ENCODE measurements at regions not wholly inside any gene's neighbourhood (a gene's known extent, or its start where the extent isn't known, plus 50 kb on each side); places are given as distances from the start of the nearest gene placed in this dataset.

- TF ChIP-seq, protein P1, sequence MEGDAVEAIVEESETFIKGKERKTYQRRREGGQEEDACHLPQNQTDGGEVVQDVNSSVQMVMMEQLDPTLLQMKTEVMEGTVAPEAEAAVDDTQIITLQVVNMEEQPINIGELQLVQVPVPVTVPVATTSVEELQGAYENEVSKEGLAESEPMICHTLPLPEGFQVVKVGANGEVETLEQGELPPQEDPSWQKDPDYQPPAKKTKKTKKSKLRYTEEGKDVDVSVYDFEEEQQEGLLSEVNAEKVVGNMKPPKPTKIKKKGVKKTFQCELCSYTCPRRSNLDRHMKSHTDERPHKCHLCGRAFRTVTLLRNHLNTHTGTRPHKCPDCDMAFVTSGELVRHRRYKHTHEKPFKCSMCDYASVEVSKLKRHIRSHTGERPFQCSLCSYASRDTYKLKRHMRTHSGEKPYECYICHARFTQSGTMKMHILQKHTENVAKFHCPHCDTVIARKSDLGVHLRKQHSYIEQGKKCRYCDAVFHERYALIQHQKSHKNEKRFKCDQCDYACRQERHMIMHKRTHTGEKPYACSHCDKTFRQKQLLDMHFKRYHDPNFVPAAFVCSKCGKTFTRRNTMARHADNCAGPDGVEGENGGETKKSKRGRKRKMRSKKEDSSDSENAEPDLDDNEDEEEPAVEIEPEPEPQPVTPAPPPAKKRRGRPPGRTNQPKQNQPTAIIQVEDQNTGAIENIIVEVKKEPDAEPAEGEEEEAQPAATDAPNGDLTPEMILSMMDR (IDR thresholded peaks at IDR 0.05; ENCODE audit: low read depth, low read length) = no peak
- no peaks in the 10 kb centered on the region for H3K4me1 ChIP-seq (ENCODE audit: low read depth)
- H3K27me3 ChIP-seq = no peaks in the 10 kb centered on the region
- no peak for DNase-seq (ENCODE audit: low read depth in 1 of 2, low spot score in 1 of 2)
- no peaks in the 10 kb centered on the region for H3K36me3 ChIP-seq
- H3K27ac ChIP-seq = no peak overlapping the region
- H3K4me3 ChIP-seq = no peak overlapping the region
- no peaks in the 10 kb centered on the region for H3K9me3 ChIP-seq (ENCODE audit: low read depth)
Observed at GRCh38 chr21:16504281-16504680, 774.5 kb downstream of the USP25 start.

GRCh38 chr21:16504766-16505165, 775.0 kb downstream of the USP25 start:
- no peaks in the 10 kb centered on the region for H3K27me3 ChIP-seq
- no peak overlapping the region for H3K4me3 ChIP-seq
- no peaks in the 10 kb centered on the region for H3K36me3 ChIP-seq
- H3K4me1 ChIP-seq (ENCODE audit: low read depth) = no peaks in the 10 kb centered on the region
- no peak overlapping the region for H3K27ac ChIP-seq
- H3K9me3 ChIP-seq (ENCODE audit: low read depth) = no peaks in the 10 kb centered on the region
- TF ChIP-seq, protein P1 (IDR thresholded peaks at IDR 0.05; ENCODE audit: low read depth, low read length) = no peak
- DNase-seq (ENCODE audit: low read depth in 1 of 2, low spot score in 1 of 2) = no peak

GRCh38 chr21:16509476-16509875, 779.7 kb downstream of the USP25 start:
- TF ChIP-seq, protein P1 (IDR thresholded peaks at IDR 0.05; ENCODE audit: low read depth, low read length) = no peak
- Histone ChIP-seq H3K36me3 (no peaks in the 10 kb centered on the region), H3K27me3 (no peaks in the 10 kb centered on the region), H3K4me3 (no peak overlapping the region), H3K4me1 (ENCODE audit: low read depth) (no peaks in the 10 kb centered on the region), H3K27ac (peak overlapping the region; percentile 33), H3K9me3 (ENCODE audit: low read depth) (no peaks in the 10 kb centered on the region)
- peak in 1 of 2 donors; percentile 57 for DNase-seq (ENCODE audit: low read depth in 1 of 2, low spot score in 1 of 2)

DNA sequence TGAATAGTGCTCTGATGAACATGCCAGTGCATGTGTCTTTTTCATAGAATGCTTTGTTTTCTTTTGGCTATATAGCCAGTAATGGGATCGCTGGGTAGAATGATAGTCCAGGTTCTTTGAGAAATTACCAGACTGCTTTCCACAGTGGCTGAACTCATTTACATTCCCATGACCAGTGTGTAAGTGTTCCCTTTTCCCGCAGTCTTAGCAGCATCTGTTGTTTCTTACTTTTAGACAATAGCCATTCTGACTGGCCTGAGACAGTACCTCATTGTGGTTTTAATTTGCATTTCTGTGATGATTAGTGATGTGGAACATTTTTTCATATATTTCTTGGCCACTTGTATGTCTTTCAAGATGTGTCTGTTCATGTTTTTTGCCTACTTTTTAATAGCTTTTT, 784.5 kb downstream of the USP25 start:
- Histone ChIP-seq H3K4me3 (no peak overlapping the region), H3K9me3 (ENCODE audit: low read depth) (no peaks in the 10 kb centered on the region), H3K27me3 (no peaks in the 10 kb centered on the region), H3K36me3 (no peaks in the 10 kb centered on the region), H3K27ac (no peak overlapping the region), H3K4me1 (ENCODE audit: low read depth) (no peaks in the 10 kb centered on the region)
- DNase-seq (ENCODE audit: low read depth in 1 of 2, low spot score in 1 of 2) = no peak
- TF ChIP-seq, protein P1 (IDR thresholded peaks at IDR 0.05; ENCODE audit: low read depth, low read length) = no peak

- H3K27me3 ChIP-seq = no peaks in the 10 kb centered on the region
- TF ChIP-seq, protein P1 (IDR thresholded peaks at IDR 0.05; ENCODE audit: low read depth, low read length) = no peak
- H3K4me3 ChIP-seq = no peak overlapping the region
- DNase-seq (ENCODE audit: low read depth in 1 of 2, low spot score in 1 of 2) = no peak
- H3K4me1 ChIP-seq (ENCODE audit: low read depth) = no peaks in the 10 kb centered on the region
- no peak overlapping the region for H3K27ac ChIP-seq
- H3K9me3 ChIP-seq (ENCODE audit: low read depth) = no peaks in the 10 kb centered on the region
- H3K36me3 ChIP-seq = no peaks in the 10 kb centered on the region
Observed at GRCh38 chr21:16517383-16517782, 787.6 kb downstream of the USP25 start.

DNA sequence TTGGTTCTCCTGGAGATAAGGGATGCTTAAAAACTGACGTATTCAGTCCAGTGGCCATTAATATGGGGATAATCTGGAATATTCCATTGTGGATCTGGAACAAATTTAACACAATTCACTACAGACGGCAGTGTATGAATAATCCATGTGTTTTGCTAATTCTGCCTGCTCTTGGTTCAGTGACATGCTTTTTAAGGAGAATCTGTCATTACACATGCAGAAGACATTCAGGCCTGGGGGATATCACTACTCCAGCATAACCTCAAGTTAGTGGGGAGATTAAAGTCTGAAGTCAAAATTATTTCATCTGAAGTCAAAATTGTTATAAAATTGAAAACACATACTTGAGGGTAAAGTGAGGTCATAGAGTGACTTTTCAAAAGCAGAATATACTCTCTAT, 789.3 kb downstream of the USP25 start:
- no peak for DNase-seq (ENCODE audit: low read depth in 1 of 2, low spot score in 1 of 2)
- H3K27me3 ChIP-seq = no peaks in the 10 kb centered on the region
- no peaks in the 10 kb centered on the region for H3K9me3 ChIP-seq (ENCODE audit: low read depth)
- no peak overlapping the region for H3K4me3 ChIP-seq
- H3K27ac ChIP-seq = no peak overlapping the region
- no peaks in the 10 kb centered on the region for H3K4me1 ChIP-seq (ENCODE audit: low read depth)
- TF ChIP-seq, protein P1 (IDR thresholded peaks at IDR 0.05; ENCODE audit: low read depth, low read length) = no peak
- no peaks in the 10 kb centered on the region for H3K36me3 ChIP-seq
